Upper lobe of left lung (tissue), 4 donors: ENCODE measurements at regions not wholly inside any gene's neighbourhood (a gene's known extent, or its start where the extent isn't known, plus 50 kb on each side); places are given as distances from the start of the nearest gene placed in this dataset.
"Not testable (repeated sequence)": the region's sequence is repeated elsewhere in the genome, so short reads cannot be mapped to it uniquely, and the experiment has no call there.

Experiments used
- EP300 ChIP-seq, 4 donors: sonication (generic); formaldehyde crosslinking; IDR thresholded peaks; one replicate each; pipeline ENCODE4 v1.5.1; 2017; ENCODE audit warnings: antibody characterized with exemption in 4 of 4, control low read depth in 2 of 4
- POLR2A ChIP-seq, 4 donors: fragments of 450-650 bp; IDR thresholded peaks; one replicate each; pipeline ENCODE4 v1.5.1; 2016 to 2017; ENCODE audit warnings: antibody characterized with exemption in 4 of 4, mild to moderate bottlenecking in 2 of 4
- POLR2AphosphoS5 ChIP-seq, 2 donors: sonication (generic); formaldehyde crosslinking; IDR thresholded peaks; one replicate each; pipeline ENCODE4 v1.5.1; 2017; ENCODE audit warnings: antibody characterized with exemption in 2 of 2
- TF ChIP-seq, protein P1 (sequence below), 6 experiments: fragments of 450-650 bp in 4 of 6; fragments of 200-600 bp in 2 of 6; sonication (generic) in 2 of 6; IDR thresholded peaks; one replicate each; pipeline ENCODE4 v1.5.1; 2016 to 2019; ENCODE audit warnings: antibody characterized with exemption in 6 of 6

DNA sequence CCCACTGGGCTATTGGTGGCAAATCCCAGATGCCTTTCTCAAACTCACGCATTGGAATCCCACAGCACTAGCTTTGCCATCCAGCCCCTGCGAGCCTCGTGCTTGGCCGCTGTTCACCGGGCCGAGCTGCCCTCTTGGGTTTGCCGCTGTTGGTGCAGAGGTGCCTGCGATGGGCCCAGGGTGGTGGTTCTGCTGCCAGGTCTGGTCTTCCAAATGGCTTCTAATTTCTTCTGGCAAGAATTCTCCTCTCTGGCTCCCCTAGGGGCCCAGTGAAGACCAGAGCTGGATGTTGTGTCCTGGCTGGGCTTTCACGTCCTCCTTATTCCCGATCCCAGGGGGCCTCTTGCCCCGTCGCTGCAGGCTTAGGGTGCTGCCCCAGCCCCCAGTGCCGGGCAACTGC lies 194.1 kb downstream of the BANP start:
- not testable (repeated sequence) for TF ChIP-seq EP300, POLR2A, POLR2AphosphoS5 (IDR thresholded peaks at IDR 0.05)
- TF ChIP-seq, protein P1, sequence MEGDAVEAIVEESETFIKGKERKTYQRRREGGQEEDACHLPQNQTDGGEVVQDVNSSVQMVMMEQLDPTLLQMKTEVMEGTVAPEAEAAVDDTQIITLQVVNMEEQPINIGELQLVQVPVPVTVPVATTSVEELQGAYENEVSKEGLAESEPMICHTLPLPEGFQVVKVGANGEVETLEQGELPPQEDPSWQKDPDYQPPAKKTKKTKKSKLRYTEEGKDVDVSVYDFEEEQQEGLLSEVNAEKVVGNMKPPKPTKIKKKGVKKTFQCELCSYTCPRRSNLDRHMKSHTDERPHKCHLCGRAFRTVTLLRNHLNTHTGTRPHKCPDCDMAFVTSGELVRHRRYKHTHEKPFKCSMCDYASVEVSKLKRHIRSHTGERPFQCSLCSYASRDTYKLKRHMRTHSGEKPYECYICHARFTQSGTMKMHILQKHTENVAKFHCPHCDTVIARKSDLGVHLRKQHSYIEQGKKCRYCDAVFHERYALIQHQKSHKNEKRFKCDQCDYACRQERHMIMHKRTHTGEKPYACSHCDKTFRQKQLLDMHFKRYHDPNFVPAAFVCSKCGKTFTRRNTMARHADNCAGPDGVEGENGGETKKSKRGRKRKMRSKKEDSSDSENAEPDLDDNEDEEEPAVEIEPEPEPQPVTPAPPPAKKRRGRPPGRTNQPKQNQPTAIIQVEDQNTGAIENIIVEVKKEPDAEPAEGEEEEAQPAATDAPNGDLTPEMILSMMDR (IDR thresholded peaks at IDR 0.05), result not testable (repeated sequence)
